Epithelial cell of esophagus (primary cell): ENCODE measurements at regions not wholly inside any gene's neighbourhood (a gene's known extent, or its start where the extent isn't known, plus 50 kb on each side); places are given as distances from the start of the nearest gene placed in this dataset.

Experiments used
- DNase-seq: peaks from one replicate; pipeline ENCODE4 v3.0.0; 2010; ENCODE audit warnings: low read depth
- H3K4me3 ChIP-seq: 2 replicates; pipeline ENCODE4 v1.5.1; 2011; ENCODE audit warnings: mild to moderate bottlenecking, low read length, control low read depth
- TF ChIP-seq, protein P1 (sequence below): IDR thresholded peaks from 2 replicates; pipeline ENCODE4 v1.5.1; 2011; ENCODE audit warnings: low read depth, mild to moderate bottlenecking, low read length, control low read depth, inconsistent platforms; ENCODE audit not compliant: insufficient read depth; ENCODE audit errors: missing control alignments

DNA sequence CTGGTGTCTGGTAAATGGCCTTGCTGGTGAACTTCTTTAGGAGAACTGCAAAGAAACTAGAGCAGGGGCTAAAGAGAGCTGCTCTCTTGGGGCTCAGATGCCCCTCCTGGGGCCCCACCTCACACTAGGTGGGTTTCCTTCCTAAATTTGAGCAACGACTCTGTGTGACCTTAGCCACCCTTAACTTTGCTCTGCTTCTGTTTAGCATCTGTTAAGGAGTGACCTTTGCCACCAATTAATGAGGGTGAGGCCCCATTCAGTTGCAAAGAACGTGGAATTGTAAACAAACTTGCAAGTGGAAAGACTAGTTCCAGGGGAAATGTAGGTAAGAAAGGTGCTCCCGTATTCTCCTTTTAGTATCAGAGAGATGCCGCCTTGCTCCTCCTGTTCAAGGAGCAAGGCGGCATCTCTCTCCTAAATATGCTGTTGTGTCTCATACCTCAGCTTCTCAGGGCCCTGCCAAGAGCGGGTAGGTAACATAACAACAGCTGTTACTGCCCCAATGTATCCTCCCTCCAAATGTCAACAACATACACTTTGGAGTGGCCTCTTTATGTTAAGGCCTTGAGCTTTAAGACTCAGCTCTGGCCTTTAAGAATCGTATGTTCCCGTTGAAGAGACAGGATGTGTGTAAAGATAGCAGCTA is 77.6 kb upstream of the FUT8 start:
- no peak overlapping the region for H3K4me3 ChIP-seq
- TF ChIP-seq, protein P1, sequence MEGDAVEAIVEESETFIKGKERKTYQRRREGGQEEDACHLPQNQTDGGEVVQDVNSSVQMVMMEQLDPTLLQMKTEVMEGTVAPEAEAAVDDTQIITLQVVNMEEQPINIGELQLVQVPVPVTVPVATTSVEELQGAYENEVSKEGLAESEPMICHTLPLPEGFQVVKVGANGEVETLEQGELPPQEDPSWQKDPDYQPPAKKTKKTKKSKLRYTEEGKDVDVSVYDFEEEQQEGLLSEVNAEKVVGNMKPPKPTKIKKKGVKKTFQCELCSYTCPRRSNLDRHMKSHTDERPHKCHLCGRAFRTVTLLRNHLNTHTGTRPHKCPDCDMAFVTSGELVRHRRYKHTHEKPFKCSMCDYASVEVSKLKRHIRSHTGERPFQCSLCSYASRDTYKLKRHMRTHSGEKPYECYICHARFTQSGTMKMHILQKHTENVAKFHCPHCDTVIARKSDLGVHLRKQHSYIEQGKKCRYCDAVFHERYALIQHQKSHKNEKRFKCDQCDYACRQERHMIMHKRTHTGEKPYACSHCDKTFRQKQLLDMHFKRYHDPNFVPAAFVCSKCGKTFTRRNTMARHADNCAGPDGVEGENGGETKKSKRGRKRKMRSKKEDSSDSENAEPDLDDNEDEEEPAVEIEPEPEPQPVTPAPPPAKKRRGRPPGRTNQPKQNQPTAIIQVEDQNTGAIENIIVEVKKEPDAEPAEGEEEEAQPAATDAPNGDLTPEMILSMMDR = no peak
- peak; percentile 59 for DNase-seq

DNA sequence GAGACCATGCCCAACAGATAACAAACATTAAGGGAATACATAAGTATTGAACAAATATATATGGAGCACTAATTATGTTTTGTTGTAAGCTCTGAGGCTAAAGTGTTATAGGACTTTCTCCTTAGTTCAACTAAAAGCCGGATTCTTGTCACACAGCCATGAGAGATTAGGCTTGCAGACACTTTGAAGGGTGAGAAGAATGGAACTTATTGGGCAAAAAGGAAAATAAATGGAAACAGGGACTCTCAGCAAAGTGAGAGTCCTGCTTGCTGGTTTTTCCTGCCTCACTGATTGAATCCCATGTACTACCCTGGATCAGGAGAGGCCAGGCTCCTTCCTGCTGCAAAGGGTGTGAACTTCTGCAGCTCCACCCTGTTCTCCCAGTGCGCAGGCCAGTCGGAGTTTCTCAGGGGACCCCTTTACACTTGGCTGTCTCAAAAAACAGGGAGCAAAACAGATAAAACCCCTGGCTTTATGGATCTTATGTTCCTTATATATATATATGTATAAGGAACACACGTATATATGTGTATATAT is 77.1 kb upstream of the FUT8 start:
- TF ChIP-seq, protein P1 = no peak
- no peak for DNase-seq

DNA sequence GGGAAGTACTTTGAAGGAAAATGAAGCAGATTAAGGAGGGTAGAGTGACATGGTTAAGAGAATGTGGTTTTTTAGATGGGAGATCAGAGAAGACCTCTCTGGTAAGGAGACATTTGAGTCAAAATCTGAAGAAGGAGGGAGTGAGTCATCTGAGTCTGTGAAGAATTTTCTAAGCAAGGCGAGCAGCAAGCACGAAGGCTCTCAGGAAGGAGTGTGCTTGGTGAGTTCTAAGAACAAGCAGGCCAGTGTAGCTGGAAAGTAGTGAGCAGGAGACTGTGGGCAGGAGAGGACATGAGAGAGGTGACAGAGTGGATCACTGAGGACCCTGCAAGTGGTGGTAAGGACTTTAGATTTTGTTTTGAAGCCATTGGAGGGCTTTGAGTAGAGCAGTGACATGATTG is 76.3 kb upstream of the FUT8 start:
- TF ChIP-seq, protein P1 = no peak
- no peak for DNase-seq
- no peak overlapping the region for H3K4me3 ChIP-seq

More for the DNA sequence above, 77.1 kb upstream of the FUT8 start:
- H3K4me3 ChIP-seq = no peak overlapping the region

DNA sequence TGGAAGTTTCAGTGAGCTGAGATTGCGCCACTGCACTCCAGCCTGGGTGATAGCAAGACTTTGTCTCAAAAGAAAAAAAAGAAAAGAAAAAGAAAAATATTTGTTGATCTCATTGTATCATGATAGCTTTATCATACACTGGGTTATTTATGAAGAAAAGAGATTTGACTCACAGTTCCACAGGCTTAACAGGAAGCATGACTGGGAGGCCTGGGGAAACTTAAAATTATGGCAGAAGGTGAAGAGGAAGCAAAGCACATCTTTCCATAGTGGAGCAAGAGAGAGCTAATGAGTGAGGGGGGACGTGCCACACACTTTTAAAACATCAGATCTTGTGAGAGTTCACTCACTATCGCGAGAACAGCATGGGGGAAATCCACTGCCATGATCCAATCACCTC is 72.7 kb upstream of the FUT8 start:
- H3K4me3 ChIP-seq = no peak overlapping the region
- peak; percentile 32 for DNase-seq

DNA sequence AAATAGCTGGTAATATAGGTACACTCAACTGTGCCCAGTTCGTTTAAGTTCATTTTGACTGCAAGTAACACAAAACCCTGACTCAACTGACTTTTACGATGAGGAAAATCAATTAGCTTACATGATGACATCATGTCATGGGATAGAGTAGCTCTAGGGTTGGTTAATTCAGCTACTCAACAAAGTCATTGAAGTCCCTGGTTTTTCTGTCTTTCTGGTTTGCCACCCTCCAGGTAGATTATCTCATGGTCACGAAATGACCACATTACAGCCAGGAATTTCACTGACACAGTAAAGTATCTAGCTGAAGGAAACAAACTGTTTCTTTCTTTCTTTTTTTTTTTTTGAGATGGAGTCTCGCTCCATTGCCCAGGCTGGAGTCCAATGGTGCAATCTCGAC is 68.5 kb upstream of the FUT8 start:
- no peak overlapping the region for H3K4me3 ChIP-seq
- no peak for DNase-seq

More for the DNA sequence above, 72.7 kb upstream of the FUT8 start:
- TF ChIP-seq, protein P1 = no peak

DNA sequence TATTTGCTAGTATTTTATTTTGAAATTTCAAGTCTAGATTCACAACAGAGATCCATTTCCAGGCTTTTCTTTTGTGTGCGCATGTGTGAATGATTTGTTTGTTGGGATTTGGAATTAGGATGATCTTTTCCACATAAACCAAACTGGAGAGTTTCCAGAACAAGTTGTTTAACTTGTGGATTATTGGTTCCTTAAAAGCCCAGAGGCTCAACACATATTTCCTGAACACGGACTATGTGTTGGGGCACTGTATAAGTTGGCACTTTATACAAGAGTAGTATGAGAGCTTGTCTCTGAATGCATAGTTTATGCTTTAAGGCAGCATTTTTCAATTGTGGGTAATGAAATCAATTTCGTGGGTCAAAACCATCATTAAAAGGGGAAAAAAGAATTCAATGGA is 67.3 kb upstream of the FUT8 start:
- TF ChIP-seq, protein P1 = no peak
- DNase-seq = no peak
- H3K4me3 ChIP-seq = no peak overlapping the region

More for the DNA sequence above, 68.5 kb upstream of the FUT8 start:
- TF ChIP-seq, protein P1 = no peak

DNA sequence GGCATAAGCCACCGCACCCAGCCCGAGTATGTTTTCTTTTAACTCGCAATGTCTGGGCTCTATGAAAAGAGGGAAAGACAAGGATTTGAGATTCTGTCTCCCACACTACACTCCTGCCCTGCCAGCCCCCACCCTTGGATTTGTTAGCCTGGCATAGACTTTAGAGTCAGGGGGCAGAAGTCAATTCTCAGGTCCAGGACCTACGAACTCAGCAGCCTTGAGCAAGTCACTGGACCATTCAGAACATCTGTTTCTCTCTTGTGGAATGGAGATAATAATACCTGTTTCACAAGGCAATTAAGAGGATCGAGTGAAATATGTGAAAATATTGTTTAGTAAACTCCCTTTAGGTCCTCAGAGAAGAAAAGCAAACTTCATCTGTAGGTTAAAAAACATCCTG is 66.1 kb upstream of the FUT8 start:
- H3K4me3 ChIP-seq = no peak overlapping the region

More for the DNA sequence above, 66.1 kb upstream of the FUT8 start:
- DNase-seq = no peak
- TF ChIP-seq, protein P1 = no peak
